Germinal center (tissue), 1 donor: ENCODE measurements at regions not wholly inside any gene's neighbourhood (a gene's known extent, or its start where the extent isn't known, plus 50 kb on each side); places are given as distances from the start of the nearest gene placed in this dataset.
"Not testable (repeated sequence)": the region's sequence is repeated elsewhere in the genome, so short reads cannot be mapped to it uniquely, and the experiment has no call there.

Source experiments
- DNase-seq: peaks from one replicate; pipeline ENCODE4 v3.0.0; 2012; ENCODE audit warnings: mixed read lengths, low spot score

GRCh38 chr7:51611937-51612336 lies 295.3 kb upstream of the COBL start:
- no peak for DNase-seq

DNA sequence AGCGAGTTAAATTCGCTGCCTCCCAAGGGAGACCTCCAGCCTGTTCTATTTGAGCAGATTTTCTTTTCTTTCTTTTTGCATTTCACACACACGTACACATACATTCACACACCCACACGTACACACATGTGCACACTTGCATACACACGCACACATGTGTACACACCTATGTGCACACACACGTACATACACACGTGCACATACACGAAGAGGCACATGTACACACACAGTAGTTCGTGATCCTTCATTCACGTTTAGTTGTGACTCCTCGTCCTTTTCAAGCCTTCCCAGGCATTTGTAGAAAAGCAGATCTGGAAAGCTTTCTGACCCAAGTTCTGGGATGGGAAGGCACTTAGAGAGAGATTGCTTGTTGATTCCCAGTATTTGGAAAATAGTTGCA lies 290.8 kb upstream of the COBL start:
- DNase-seq = no peak

- no peak for DNase-seq
These were observed 290.1 kb upstream of the COBL start for GRCh38 chr7:51606601-51607154.

DNA sequence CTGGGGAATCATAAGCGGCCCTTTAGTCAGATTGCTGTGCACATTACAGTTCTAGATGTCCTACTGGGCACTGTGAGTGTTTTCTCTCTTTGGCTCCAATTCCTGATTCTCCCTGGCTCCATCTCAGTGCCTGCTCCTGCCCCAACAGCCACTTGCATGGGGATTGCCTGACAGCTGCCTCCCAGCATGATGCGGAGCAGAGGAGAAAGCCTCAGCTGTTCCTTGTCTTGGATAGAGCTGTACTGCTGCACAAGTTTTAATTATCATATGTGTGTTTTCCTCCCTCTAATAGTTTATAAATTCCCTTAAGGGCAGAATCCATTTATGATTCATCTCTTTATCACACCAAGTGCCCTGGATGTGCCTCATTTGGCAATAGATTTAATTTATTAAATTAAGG lies 285.8 kb upstream of the COBL start:
- no peak for DNase-seq

- no peak for DNase-seq
These were observed 284.9 kb upstream of the COBL start for GRCh38 chr7:51601461-51601860.

GRCh38 chr7:51599935-51600334 lies 283.3 kb upstream of the COBL start:
- not testable (repeated sequence) for DNase-seq

DNA sequence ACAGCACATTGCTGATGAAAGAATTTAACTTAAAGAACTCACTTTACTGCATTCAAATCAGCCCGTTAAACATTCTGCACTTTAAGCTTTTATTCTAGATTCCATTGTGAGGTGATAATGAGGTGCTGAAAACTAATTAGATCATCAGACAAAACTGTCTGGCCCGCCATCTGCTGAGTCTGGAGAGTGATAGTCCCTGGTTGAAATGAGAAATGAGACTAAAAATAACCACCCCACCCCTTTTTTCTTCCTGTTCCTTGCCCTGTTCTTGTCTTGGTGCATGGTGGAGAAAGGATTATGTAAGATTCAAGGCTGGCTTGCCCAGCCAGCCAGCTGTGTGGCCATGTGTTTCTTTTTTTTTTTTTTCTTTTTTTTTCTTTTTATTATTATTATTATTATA lies 277.0 kb upstream of the COBL start:
- DNase-seq = no peak

DNA sequence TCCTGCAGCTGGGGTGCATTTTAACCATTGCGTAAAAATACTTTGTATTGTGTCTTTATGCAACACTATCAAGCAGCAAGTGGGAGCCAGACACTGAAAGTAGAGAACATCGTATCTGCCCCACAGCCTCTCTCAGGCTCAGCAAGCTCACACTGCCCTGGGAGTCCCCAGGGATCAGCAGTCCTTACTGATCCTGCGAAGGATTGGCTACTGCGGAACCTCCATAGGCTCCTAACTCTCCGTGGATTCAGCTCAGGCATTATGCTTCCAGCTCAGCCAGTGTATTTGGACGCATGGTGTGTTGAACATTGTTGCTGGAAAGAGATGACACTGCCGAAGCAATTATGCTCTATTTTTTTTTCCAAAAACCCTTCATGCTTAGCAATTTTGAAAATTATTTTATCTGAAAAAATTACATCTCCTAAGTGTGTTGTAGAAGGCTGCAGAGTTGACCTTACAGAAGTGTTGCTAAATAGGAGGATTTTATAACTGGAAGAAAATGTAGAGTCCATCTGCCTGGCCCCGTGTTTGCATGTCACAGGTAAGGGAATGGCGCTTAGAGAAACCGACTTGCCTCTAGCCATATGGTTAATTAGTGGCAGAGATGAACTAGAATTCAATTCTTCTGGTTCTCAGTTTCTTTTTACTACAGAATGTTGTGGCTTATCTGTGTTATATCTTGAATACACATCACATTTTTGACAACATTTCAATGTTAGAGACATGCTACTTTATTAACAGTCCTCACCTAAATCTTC lies 276.4 kb upstream of the COBL start:
- DNase-seq = no peak

GRCh38 chr7:51591223-51591622 lies 274.6 kb upstream of the COBL start:
- no peak for DNase-seq

DNA sequence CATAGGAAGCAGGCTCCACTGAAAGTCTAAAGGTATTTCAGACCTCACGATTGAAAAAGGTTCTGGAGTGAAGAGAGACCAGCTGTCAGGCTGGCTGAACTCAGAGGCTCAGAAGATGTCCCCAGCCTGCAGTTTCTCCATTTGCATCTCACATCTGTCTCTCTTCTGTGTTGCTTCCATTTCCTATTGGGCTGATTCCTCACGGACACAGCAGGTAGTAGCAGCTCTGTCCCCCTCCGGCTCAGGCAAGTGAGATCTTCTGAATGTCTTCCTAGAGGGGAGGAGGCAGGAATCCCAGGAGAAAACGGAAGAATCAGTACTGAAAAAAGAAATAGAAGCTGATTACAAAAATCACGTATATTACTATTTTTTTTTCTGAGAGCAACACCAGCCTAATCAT lies 274.1 kb upstream of the COBL start:
- no peak for DNase-seq

DNA sequence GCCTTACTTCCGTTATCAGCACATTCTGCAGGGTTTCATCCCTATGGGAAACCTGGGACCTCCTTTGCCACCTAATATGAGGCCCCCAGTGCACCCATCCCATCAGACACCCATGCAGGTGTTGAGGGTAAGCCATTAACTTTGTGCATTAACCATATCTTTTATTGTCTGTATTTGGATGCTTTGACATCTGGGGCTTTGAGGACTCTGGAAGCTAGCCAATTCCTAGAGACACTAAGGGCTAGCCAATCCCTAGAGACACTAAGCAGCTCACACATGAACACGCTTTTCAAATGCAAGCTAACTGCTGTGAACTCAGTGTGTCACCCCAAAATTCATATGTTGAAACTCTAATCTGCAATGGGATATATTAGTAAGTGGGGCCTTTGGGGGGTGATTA lies 272.5 kb upstream of the COBL start:
- no peak for DNase-seq

GRCh38 chr7:51587604-51588003 lies 271.0 kb upstream of the COBL start:
- no peak for DNase-seq

- no peak for DNase-seq
These were observed 260.8 kb upstream of the COBL start for GRCh38 chr7:51577390-51577789.

DNA sequence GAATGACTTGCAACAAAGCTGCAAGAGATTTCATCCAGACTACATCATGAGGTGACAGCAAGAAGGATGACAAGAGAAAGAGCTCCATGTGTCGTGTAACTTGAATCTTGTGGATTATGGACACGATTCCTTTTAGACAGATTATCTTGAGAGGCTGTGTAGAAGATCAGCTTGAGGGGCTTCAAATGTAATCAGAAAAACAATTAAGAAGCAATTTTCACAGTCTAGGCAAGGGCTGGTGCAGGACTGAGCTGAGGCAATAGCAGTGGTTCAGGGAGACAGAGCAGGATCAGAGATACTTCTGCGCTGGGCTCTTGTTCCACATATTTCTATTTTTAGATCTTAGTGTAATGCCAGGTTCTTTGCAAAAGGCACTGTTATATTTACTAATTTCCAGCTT lies 253.0 kb upstream of the COBL start:
- no peak for DNase-seq

- no peak for DNase-seq
These were observed 252.6 kb upstream of the COBL start for GRCh38 chr7:51569176-51569575.

- DNase-seq = no peak
These were observed 234.5 kb upstream of the COBL start for GRCh38 chr7:51551070-51551469.

DNA sequence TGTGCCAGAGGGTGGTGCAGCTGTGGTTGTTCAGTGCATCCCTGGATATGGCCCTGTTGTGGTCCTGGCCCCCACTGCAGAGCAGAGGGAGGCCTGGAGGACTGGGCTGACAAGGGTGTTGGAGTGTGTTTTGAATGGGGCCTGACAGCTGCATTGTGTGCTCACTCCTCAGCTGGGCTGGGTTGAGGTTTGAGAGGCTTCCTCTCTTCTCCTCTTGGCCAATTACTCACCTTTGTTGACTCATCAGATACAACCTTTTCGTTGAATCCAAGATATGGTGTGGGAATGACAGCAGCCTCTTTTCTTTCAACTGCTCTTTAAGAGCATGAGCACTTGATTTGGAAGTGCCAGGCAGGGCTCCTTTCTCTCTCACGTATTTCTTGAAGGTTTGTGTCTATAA lies 228.5 kb upstream of the COBL start:
- DNase-seq = no peak

DNA sequence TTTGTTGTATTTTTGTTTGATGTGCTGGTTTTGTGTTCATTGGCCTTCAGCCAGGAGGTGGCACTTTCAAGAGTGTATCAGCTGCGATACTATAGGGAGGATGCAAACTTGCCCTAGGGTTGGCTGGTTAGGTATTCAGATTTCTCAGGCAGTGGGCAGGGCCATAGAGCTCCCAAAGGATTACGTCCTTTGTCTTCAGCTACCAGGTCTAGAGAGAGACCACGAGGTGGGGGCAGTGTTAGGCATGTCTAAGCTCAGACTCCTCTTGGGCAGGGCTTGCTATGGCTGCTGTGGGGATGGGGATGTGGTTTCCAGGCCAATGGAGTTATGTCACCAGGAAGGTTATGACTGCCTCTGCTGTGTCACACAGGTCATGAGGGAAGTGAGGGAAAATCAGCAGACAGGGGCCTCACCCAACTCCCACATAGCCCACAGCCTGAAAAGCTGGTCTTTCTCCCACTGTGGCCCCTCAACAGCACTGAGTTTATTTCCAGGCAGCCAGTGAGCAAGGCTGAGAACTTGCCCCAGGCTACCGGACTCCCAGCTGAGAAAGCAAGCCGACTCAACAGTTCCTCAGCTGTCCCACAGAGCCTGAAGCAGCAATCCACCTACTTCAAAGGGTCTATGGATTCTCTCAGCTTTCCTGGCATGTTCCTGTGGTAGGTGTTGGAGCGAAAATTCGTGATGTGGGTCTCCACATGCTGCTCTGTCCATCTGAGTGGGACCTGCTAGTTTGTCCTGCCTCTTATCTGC lies 227.4 kb upstream of the COBL start:
- DNase-seq = no peak

DNA sequence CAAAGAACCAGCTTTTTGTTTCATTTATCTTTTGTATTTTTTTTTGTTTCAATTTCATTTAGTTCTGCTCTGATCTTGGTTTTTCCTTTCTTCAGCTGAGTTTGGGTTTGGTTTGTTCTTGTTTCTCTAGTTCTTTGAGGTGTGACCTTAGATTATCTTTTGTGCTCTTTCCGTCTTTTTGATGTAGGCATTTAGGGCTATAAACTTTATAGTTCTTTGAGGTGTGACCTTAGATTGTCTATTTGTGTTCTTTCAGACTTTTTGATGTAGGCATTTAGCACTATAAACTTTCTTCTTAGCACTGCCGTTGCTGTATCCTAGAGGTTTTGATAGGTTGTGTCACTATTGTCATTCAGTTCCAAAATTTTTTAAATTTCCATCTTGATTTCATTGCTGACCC lies 224.3 kb upstream of the COBL start:
- DNase-seq = not testable (repeated sequence)

DNA sequence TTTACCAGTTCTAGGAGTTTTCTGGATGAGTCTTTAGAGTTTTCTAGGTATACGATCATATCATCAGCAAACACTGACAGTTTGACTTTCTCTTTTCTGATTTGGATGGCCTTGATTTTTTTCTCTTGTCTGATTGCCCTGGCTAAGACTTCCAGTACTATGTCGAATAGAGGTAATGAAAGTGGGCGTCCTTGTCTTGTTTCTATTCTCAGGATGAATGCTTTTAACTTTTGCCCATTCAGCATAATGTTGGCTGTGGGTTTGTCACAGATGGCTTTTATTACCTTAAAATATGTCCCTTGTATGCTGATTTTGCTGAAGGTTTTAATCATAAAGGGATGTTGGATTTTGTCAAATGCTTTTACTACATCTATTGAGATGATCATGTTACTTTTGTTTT lies 223.2 kb upstream of the COBL start:
- no peak for DNase-seq

DNA sequence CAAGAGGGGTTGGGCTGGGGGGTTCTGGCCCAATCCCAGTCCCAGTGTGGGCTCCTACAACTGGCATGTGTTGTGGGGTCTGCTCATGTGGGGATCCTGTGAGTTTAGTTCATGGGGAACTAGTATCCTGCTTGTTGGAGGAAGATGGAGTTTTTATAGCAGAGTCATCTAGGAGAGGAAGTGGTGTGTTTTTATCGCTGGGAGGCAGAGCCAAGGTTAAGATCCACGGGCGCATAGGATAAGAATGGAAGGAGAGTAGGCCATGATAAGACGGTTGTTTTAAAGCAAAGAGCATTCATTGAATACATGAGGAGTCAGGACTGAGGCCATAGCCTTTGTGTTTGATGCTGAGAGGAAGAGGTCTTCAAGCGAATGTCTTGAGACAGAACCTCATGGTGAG lies 211.6 kb upstream of the COBL start:
- DNase-seq = no peak

DNA sequence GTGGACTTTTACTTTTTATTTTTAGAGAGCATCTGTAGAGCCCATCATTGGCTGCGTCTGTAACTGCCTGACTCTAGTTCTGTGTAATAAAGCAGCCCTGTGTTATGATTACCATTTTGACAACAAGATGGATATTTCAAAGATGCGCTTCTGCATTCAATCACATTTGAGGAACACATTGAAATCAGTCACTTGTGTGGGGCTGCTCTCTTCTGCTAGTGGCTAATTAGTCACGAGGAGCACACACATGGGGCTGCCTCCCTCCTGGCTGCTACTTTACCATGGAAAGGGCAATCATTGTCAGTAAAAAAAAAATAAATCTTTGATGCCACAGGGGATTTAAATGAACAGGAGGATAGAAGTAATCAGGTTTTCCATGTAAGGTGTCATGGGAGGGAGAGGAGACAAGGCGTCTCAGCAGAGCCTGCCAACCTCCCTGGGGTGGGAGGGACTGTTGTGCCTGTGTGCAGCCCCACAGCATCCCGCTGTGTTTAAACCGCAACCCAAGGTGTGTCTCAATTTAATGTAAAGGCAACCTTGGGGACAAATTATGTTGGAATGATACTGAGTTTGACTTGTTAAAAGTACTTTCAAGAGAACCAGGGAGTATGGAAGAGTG lies 205.2 kb upstream of the COBL start:
- DNase-seq = no peak

DNA sequence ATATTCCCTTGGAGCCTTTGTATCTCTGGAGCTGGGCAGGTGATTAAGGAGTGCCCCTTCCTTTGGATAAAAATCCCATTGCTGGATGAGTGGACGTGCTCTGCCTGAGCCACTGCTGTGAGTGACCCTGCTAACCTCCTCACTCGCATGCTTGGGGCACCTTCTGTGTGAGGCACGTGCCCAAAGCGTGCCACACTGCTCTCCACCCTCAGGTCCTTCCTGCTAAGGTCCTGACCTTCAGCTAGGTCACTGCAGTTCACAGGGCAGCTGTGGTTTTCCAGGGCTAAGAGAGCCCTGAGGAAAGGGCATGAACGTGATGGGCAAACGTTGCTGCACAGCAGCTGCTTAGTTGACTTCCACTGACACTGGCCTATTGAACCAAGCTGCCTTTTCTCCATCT lies 204.4 kb upstream of the COBL start:
- DNase-seq = no peak
